GM19397 (cell line): ENCODE measurements at regions not wholly inside any gene's neighbourhood (a gene's known extent, or its start where the extent isn't known, plus 50 kb on each side); places are given as distances from the start of the nearest gene placed in this dataset.
"Not testable (repeated sequence)": the region's sequence is repeated elsewhere in the genome, so short reads cannot be mapped to it uniquely, and the experiment has no call there.

Experiments
- ATAC-seq: cut with Tn5 transposase; IDR thresholded peaks from one replicate; pipeline ENCODE4 v1.9.1; 2021; ENCODE audit warnings: mild to moderate bottlenecking, moderate library complexity; ENCODE audit not compliant: unreplicated experiment

DNA sequence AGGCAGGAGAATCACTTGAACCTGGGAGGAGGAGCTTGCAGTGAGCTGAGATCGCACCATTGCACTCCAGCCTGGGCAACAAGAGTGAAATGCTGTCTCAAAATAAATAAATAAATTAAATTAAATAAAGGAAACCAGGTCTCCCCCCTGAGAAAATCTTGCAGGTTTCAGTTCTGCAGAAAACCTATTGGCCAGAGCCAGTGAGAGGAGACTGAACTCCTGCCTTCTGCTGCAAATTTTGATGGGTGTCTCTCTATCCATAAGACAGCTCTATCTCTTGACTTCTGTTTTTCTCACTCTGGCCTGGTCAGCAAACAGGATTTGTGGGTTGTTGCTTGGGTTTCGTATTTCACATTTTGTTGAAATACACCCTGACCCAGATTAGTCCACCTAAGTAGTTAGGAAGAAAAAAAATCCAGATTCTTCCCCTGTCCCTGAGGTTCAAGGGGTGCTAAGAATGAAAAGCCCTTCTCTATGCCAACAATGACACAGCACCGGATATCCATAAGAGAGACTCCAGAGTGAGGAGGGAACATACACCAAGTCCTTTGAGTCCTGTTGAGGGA, 86.7 kb upstream of the MAP4K4 start:
- ATAC-seq, result no peak

DNA sequence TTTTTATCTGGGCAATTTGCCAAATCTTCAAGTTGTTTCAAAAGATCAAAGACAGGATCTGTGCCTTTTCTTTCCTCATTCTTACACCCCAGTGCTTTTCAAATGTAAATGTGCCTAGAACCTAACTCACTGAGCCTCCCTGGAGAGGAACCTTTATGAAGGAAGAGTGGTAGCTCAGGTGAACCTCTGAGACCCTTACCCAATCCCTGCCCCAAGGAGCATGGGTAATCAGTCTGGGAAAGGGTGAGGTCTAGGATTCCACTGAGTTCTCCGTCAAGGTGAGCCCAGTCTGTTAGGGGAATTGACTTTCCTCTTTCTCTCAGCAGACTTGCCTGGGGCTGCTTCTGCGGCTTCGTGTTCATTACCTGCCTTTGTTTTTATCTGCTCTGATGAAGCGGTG, 88.1 kb upstream of the MAP4K4 start:
- ATAC-seq, result no peak

DNA sequence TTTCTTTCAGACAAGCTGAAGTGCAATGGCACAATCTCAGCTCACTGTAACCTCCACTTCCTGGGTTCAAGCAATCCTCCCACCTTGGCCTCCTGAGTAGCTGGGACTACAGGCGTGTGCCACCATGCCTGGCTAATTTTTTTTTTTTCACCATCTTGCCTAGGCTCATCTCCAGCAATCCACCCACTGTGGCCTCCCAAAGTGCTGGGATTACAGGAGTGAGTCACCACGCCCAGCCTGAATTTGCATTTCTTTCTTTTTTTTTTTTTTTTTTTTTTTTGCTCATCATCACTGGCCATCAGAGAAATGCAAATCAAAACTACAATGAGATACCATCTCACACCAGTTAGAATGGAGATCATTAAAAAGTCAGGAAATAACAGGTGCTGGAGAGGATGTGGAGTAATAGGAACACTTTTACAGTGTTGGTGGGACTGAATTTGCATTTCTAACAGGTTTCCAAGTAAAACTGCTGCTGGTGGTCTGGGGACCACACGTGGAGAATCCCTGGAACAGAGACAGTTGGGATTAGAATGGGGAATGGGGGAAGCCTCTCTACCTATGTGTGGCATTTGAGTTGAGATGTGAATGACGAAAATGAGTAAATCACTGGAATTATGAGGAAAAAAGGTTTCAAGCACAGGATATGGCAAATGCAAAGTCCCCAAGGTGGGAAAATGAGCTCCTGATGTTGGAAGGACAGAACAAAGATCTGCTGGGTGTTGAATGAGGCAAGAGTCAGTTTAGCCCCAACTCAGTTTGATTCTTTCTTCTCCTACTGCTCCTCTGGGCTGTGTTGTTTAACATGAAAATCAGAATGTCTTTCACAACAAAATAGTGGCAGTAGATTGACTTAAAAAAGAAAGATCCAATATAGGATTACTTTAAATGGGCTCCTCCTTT, 88.8 kb upstream of the MAP4K4 start:
- ATAC-seq, result no peak

DNA sequence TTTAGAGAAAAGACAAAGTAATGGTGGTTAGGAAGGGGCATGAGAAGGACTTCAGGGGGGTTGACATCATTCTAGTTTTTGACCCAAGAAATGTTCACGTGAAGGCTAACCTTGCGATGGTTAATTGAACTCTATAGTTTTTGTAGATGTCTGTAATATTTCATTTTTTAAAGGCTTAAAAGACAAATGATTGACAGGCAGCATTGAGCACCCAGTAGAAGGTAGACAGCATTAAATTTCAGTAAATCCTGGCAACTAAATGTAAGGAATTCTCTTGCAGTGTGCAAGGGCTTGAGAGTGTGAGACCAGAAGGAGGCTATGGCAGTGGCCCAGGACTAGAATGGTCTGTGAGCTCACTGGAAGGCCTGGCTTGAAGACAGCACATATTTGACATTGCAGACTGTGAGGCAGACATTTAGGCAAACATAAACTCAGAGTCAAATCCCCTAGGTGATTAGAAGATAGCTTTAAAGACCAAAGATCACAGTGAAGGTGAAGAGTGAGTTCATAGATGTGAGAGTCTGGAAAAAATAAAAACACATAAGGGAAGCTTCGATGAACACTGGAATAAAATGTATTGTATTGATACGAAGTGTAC, 100.1 kb upstream of the MAP4K4 start:
- ATAC-seq, result no peak

DNA sequence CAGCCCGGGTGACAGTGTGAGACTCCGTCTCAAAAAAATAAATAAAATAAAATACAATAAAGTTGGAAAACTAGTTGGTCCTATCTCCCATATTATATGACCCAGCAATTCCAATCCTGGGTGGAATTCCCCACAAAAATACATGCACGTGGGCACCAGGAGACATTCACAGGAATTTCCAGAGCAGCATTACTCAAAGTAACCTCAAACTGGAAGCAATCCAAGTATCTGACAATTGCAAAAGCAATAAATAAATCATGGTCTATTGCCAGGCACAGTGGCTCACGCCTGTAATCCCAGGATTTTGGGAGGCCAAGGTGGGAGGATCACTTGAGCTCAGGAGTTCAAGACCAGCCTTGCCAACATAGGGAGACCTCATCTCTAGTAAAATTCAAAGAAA, 101.2 kb upstream of the MAP4K4 start:
- ATAC-seq, result no peak

DNA sequence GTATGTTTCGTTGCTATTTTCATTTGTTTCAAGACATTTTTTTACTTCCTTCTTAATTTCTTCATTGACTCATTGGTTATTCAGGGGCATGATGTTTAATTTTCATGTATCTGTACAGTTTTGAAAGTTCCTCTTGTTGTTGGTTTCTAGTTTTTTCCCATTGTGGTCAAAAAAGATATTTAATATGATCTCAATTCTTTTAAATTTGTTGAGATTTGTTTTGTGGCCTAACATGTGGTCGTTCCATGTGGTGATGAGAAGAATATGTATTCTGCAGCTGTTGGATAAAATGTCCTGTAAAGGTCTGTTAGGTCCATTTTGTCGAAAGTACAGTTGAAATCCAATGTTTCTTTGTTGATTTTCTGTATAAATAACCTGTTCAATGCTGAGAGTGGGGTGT, 110.3 kb upstream of the MAP4K4 start:
- ATAC-seq, result no peak

DNA sequence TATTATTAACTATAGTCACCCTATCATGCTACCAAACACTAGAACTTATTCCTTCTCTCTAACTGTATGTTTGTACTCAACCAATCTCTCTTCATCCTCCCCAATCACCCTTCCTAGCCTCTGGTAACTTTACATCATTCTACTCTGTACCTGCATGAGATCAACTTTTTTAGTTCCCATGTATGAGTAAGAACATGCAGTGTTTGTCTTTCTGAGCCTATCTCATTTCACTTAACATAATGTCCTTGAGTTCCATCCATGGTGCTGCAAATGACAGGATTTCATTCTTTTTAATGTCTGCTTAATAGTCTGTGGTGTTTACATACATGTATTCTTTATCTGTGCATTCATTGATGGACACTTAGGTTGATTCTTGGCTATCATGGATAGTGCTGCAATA, 108.9 kb upstream of the RFX8 start:
- ATAC-seq, result no peak

DNA sequence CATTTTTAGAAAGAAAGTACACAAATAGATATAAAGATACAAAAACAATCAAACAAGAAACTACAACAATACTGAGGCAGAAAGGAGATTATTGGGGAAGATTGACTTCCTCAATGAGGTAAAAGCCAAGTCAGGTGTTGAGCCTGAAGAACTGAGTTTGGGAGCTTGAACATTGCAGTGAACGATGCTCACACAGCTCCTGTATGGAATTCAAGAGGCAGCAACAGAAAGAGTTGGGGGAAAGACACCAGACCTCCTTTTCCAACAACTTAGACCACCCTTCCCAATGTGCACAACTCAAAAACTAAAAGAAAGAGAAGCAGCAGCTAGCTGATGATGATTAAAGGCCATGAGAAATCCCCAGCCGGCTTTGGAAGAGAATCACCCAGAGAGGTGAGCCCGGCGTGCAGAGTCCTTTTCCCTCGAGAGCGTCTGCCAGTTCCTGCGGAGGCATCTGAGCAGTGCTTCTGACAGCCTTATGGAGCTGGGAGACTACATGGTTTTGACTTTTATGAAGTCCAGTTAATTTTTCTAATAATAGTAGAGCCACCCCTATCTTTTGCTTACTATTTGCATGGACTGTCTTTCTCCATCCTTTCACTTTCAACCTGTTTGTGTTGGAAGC, 106.9 kb upstream of the RFX8 start:
- ATAC-seq, result no peak

DNA sequence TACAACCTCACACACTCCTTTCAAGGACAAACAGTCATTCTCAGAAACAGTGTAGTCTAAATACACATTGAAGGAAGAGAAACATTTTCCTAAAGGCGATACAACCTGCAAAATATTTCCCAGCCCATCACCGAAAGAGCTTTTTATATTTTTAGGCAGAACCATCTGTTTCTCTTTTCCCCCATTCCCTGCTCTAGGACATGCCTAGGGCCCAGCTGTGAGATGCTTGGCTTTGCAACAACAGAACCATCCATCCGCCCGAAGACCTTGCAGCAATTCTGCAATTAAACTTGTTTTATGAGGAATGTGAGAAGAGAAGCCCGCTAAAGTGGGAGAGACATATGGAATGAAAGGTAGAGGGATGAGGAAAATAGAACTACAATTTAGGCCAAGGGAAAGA, 105.6 kb upstream of the RFX8 start:
- ATAC-seq, result no peak

DNA sequence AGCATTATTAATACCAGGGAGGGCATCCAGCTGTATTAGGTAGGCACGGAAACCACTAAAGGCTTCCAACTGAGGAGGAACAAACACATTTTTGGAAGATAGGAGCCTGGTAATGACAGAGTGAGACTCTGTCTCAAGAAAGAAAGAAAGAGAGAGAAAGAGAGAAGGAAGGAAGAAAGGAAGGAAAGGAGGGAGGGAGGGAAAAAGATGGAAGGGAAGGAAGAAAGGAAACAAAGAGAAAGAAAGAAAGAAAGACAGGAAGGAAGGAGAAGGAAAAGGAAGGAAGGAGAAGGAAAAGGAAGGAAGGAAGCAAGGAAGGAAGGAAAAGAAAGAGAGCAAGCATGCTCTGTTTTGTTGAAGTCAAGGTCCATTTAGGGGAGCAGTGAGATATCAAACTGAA, 103.8 kb upstream of the RFX8 start:
- ATAC-seq, result no peak

DNA sequence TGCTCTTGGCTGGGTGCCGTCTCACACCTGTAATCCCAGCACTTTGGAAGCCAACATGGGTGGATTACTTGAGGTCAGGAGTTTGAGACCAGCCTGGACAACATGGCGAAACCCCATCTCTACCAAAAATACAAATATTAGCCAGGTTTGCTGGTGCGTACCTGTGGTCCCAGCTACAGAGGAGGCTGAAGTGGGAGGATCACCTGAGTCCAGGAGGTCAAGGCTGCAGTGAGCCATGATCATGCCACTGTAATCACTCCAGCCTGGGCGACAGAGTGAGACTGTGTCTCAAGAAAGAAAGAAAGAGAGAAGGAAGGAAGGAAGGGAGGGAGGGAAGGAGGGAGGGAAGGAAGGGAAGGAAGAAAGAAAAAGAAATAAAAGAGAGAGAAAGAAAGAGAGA, 103.2 kb upstream of the RFX8 start:
- ATAC-seq, result not testable (repeated sequence)

DNA sequence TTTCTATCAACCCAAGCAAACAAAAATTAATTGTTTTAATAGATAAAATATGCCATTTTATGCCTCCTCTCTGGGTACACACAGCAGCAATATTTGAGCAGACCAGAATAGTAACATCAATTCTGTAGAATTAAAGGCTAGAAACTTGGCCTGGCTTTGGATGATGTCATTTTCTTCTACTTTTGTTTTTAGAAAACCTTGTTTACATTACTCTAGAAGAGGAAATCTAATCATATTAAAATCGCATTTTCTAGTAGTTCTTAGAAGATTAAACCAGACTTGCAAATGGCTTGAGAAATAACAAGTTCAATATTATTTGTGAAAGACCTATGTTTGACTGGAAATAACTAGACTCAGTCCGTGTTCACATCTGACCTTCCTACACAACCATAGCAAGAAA, 102.3 kb upstream of the RFX8 start:
- ATAC-seq, result no peak

DNA sequence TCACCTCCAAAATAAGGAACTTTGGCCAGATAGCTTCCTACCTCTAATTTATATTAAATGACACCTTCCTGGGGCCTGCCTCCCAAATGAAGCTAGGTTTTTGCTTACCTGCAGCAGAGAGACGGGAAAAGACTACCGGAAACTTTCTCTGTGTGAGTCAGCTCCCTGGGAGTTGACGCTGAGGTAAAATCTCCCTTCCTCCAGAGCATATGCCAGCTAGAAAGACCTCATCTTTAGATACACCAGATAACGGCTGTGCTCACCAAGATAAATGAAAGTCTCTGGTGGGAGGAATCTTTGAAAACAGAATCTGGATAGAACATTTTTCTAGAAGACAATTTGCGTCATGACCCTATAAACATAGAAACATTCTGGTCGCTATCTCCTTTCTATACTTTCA, 99.7 kb upstream of the RFX8 start:
- ATAC-seq, result no peak

DNA sequence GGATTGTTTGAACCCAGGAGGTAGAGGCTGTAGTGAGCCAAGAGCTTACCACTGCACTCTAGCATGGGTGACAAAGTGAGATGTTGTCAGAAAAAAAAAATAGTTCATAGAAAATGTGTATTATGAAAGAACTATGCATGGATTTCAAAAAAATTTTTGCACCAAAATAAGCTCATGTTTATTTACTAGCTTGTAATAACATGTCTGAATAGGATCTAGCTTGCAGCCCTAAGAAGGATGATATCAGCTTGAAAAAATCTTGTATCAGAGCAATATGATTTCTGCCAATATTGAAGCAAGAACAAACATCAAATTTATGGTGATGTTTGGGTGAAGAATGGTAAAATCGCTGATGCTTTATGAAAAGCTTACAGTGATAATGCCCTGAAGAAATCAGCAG, 97.0 kb upstream of the RFX8 start:
- ATAC-seq, result no peak

DNA sequence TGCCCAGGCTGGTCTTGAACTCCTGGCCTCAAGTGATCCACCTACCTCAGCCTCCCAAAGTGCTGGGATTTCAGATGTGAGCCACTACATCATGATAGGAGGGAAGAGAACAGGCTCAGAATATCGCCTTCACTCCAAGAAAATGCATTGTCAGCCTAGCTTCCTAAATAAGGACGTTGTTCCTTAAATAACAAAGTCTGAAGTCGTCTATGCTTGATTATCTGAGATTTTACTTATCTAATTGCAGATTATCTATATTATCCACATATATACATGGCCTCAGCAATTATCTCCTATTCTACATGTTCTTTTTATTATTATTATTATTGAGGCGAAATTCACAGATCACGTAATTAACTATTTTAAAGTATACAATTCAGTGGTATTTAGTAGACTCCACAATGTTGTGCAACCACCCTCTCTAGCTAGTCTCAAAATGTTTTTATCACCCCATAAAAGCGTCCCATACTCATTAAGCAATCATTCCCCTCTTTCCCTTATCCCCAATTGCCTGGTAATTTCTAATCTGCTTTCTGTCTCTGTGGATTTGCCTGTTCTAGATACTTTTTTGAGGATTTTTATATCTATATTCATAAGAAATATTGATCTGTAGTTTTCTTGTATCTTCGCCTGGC, 95.1 kb upstream of the RFX8 start:
- ATAC-seq, result no peak

DNA sequence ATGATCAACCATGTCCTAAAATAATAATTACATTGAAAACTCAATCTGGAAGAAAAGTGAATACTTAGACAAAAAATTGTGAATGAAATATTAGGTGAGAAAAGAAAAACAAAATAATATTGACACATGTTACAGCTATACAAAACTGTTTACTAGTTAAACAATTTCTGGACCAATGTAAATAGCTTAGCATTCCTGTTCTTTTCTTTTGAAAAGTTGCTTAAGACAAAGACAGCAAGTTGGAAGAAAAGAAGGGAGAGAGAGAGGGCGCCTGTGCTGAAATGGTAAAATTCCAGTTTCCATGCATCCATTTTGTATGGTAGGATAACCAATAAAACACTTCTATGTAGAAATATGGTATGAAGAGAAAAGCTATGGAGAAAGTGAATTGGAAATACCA, 94.1 kb upstream of the RFX8 start:
- ATAC-seq, result no peak

DNA sequence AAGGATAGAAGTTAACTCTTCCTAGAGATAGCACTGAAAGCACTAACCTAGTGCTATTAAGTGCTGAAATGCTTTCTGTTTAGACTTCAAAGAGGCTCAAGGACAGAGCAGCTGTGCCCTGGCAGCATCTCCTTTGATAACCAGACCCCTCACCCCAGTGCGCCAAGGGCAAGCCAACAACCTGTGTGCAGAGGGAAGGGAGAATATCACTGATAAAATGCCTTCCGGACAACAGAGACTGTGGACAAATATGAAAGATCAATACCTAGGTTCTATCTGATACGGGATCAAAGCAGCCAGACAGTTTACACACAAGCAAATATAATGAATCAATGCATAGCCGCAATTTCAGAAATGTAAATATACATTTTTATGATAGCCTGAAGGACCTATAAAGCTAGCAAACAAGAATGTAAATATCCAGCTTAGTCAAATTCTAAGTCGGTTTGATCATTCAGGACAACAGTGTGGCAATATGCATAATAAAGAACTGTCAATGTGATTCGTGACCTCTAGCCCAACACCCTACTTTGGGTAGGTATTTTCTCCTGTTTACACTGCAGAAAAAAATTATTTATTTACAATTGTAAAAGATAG, 91.8 kb upstream of the RFX8 start:
- ATAC-seq, result no peak

DNA sequence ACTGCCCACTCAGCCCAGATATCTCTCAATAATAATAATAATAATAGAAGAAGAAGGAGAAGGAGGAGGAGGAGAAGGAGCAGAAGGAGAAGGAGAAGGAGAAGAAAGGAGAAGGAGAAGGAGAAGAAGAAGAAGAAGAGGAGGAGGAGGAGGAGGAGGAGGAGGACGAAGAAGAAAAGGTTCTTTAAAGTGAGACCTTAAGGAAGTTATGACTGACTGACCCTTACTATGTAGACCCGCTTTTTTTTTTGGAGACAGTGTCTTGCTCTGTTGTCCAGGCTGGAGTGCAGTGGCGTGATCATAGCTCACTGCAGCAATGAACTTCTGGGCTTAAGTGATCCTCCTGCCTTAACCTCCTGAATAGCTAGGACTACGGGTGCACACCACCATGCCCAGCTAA, 88.9 kb upstream of the RFX8 start:
- ATAC-seq, result no peak

DNA sequence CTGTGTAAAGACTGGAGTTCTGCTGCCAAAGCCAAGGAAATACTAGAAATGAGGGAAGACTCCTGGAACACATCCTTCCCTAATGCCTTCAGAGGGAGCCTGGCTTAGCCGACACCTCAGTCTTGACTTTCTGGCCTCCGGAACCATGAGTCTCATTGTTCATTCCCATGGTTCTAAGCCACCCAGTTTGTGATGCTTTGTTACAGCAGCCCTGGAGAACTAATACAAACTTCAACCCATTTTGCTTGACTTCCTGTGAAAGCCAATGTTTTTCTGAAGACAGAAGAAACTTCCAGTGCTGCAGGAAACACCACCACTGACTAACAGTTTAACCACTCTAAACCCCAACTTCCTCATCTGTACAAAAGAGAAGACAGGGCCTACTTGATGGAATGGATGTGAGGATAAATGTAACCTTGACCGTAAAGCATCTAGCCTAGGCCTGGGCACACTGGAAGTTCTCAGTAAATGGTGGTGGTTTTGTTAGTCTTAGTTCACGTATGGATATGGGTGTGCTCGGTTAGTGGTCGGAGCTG, 85.9 kb upstream of the RFX8 start:
- ATAC-seq, result no peak

DNA sequence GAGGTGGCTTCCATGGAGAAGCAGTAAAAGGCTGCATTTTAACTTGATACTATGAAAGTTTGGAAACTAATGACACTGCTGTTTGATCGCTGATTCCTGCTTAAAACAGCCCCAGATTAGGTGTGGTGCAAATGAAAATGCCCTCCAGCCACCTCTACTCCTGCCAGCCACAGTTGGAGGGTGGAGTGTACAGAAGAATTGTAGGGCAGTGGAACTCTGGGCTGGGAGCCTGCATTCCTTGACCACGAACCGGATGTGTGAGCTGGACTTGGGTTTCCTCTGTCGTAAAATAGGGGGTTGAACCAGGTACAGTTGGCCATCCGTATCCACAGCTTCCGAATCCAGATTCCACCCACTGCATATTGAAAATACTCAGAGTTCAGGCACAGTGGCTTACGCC, 84.6 kb upstream of the RFX8 start:
- no peak for ATAC-seq
